ENCODE measurements at regions not wholly inside any gene's neighbourhood (a gene's known extent, or its start where the extent isn't known, plus 50 kb on each side); places are given as distances from the start of the nearest gene placed in this dataset.
"Not testable (repeated sequence)": the region's sequence is repeated elsewhere in the genome, so short reads cannot be mapped to it uniquely, and the experiment has no call there.

- no peaks in the 10 kb centered on the region for H3K4me1 ChIP-seq (ENCODE audit: control insufficient read depth in 1 of 2, insufficient read depth in 2 of 2, low read length in 2 of 2)
- H3K4me3 ChIP-seq (ENCODE audit: low read depth in 1 of 2, low read length in 2 of 2): no peak overlapping the region
- no peaks in the 10 kb centered on the region for H3K27me3 ChIP-seq (ENCODE audit: control insufficient read depth in 1 of 2, insufficient read depth in 2 of 2, low read length in 2 of 2)
- H3K36me3 ChIP-seq (ENCODE audit: control insufficient read depth in 1 of 2, insufficient read depth in 2 of 2, low read length in 2 of 2): no peaks in the 10 kb centered on the region
- H3K9ac ChIP-seq (ENCODE audit: low read depth in 1 of 2, low read length in 2 of 2): no peak overlapping the region
- H3K9me3 ChIP-seq (ENCODE audit: control insufficient read depth in 1 of 2, low read length in 2 of 2): no peaks in the 10 kb centered on the region
- no peak overlapping the region for H3K27ac ChIP-seq (ENCODE audit: low read depth, low read length)
These were observed 573.4 kb downstream of the TSN start for GRCh38 chr2:122328816-122329215.

- Histone ChIP-seq H3K9ac (ENCODE audit: low read depth in 1 of 2, low read length in 2 of 2) (no peak overlapping the region), H3K4me3 (ENCODE audit: low read depth in 1 of 2, low read length in 2 of 2) (no peak overlapping the region), H3K4me1 (ENCODE audit: control insufficient read depth in 1 of 2, insufficient read depth in 2 of 2, low read length in 2 of 2) (no peaks in the 10 kb centered on the region), H3K36me3 (ENCODE audit: control insufficient read depth in 1 of 2, insufficient read depth in 2 of 2, low read length in 2 of 2) (no peaks in the 10 kb centered on the region), H3K27ac (ENCODE audit: low read depth, low read length) (no peak overlapping the region), H3K9me3 (ENCODE audit: control insufficient read depth in 1 of 2, low read length in 2 of 2) (no peaks in the 10 kb centered on the region), H3K27me3 (ENCODE audit: control insufficient read depth in 1 of 2, insufficient read depth in 2 of 2, low read length in 2 of 2) (no peaks in the 10 kb centered on the region)
These were observed 573.8 kb downstream of the TSN start for GRCh38 chr2:122329278-122329677.

GRCh38 chr2:122333932-122334331 lies 578.5 kb downstream of the TSN start:
- no peak overlapping the region for H3K4me3 ChIP-seq (ENCODE audit: low read depth in 1 of 2, low read length in 2 of 2)
- H3K4me1 ChIP-seq (ENCODE audit: control insufficient read depth in 1 of 2, insufficient read depth in 2 of 2, low read length in 2 of 2): no peaks in the 10 kb centered on the region
- no peak overlapping the region for H3K27ac ChIP-seq (ENCODE audit: low read depth, low read length)
- H3K9ac ChIP-seq (ENCODE audit: low read depth in 1 of 2, low read length in 2 of 2): no peak overlapping the region
- no peaks in the 10 kb centered on the region for H3K9me3 ChIP-seq (ENCODE audit: control insufficient read depth in 1 of 2, low read length in 2 of 2)
- no peaks in the 10 kb centered on the region for H3K36me3 ChIP-seq (ENCODE audit: control insufficient read depth in 1 of 2, insufficient read depth in 2 of 2, low read length in 2 of 2)
- no peaks in the 10 kb centered on the region for H3K27me3 ChIP-seq (ENCODE audit: control insufficient read depth in 1 of 2, insufficient read depth in 2 of 2, low read length in 2 of 2)

- Histone ChIP-seq H3K27ac (ENCODE audit: low read depth, low read length) (no peak overlapping the region), H3K9ac (ENCODE audit: low read depth in 1 of 2, low read length in 2 of 2) (no peak overlapping the region), H3K9me3 (ENCODE audit: control insufficient read depth in 1 of 2, low read length in 2 of 2) (no peaks in the 10 kb centered on the region), H3K4me3 (ENCODE audit: low read depth in 1 of 2, low read length in 2 of 2) (no peak overlapping the region), H3K4me1 (ENCODE audit: control insufficient read depth in 1 of 2, insufficient read depth in 2 of 2, low read length in 2 of 2) (no peaks in the 10 kb centered on the region), H3K27me3 (ENCODE audit: control insufficient read depth in 1 of 2, insufficient read depth in 2 of 2, low read length in 2 of 2) (no peaks in the 10 kb centered on the region), H3K36me3 (ENCODE audit: control insufficient read depth in 1 of 2, insufficient read depth in 2 of 2, low read length in 2 of 2) (no peaks in the 10 kb centered on the region)
These were observed 582.5 kb downstream of the TSN start for GRCh38 chr2:122338000-122338399.

GRCh38 chr2:122340246-122340645 lies 584.8 kb downstream of the TSN start:
- Histone ChIP-seq H3K4me3 (ENCODE audit: low read depth in 1 of 2, low read length in 2 of 2) (no peak overlapping the region), H3K27ac (ENCODE audit: low read depth, low read length) (no peak overlapping the region), H3K9ac (ENCODE audit: low read depth in 1 of 2, low read length in 2 of 2) (no peak overlapping the region), H3K4me1 (ENCODE audit: control insufficient read depth in 1 of 2, insufficient read depth in 2 of 2, low read length in 2 of 2) (no peaks in the 10 kb centered on the region), H3K27me3 (ENCODE audit: control insufficient read depth in 1 of 2, insufficient read depth in 2 of 2, low read length in 2 of 2) (no peaks in the 10 kb centered on the region), H3K36me3 (ENCODE audit: control insufficient read depth in 1 of 2, insufficient read depth in 2 of 2, low read length in 2 of 2) (no peaks in the 10 kb centered on the region), H3K9me3 (ENCODE audit: control insufficient read depth in 1 of 2, low read length in 2 of 2) (no peaks in the 10 kb centered on the region)

GRCh38 chr2:122341007-122341406 lies 585.6 kb downstream of the TSN start:
- Histone ChIP-seq H3K36me3 (ENCODE audit: control insufficient read depth in 1 of 2, insufficient read depth in 2 of 2, low read length in 2 of 2) (no peaks in the 10 kb centered on the region), H3K4me1 (ENCODE audit: control insufficient read depth in 1 of 2, insufficient read depth in 2 of 2, low read length in 2 of 2) (no peaks in the 10 kb centered on the region), H3K27ac (ENCODE audit: low read depth, low read length) (no peak overlapping the region), H3K9ac (ENCODE audit: low read depth in 1 of 2, low read length in 2 of 2) (no peak overlapping the region), H3K27me3 (ENCODE audit: control insufficient read depth in 1 of 2, insufficient read depth in 2 of 2, low read length in 2 of 2) (no peaks in the 10 kb centered on the region), H3K4me3 (ENCODE audit: low read depth in 1 of 2, low read length in 2 of 2) (no peak overlapping the region), H3K9me3 (ENCODE audit: control insufficient read depth in 1 of 2, low read length in 2 of 2) (no peaks in the 10 kb centered on the region)

GRCh38 chr2:122352151-122352550 lies 596.7 kb downstream of the TSN start:
- not testable (repeated sequence) for H3K4me1 ChIP-seq (ENCODE audit: control insufficient read depth in 1 of 2, insufficient read depth in 2 of 2, low read length in 2 of 2); H3K4me3 ChIP-seq (ENCODE audit: low read depth in 1 of 2, low read length in 2 of 2); H3K9ac ChIP-seq (ENCODE audit: low read depth in 1 of 2, low read length in 2 of 2); H3K36me3 ChIP-seq (ENCODE audit: control insufficient read depth in 1 of 2, insufficient read depth in 2 of 2, low read length in 2 of 2); H3K9me3 ChIP-seq (ENCODE audit: control insufficient read depth in 1 of 2, low read length in 2 of 2); H3K27ac ChIP-seq (ENCODE audit: low read depth, low read length); H3K27me3 ChIP-seq (ENCODE audit: control insufficient read depth in 1 of 2, insufficient read depth in 2 of 2, low read length in 2 of 2)

- H3K36me3 ChIP-seq (ENCODE audit: control insufficient read depth in 1 of 2, insufficient read depth in 2 of 2, low read length in 2 of 2): no peaks in the 10 kb centered on the region
- no peak overlapping the region for H3K27ac ChIP-seq (ENCODE audit: low read depth, low read length)
- no peak overlapping the region for H3K4me3 ChIP-seq (ENCODE audit: low read depth in 1 of 2, low read length in 2 of 2)
- no peaks in the 10 kb centered on the region for H3K27me3 ChIP-seq (ENCODE audit: control insufficient read depth in 1 of 2, insufficient read depth in 2 of 2, low read length in 2 of 2)
- H3K9me3 ChIP-seq (ENCODE audit: control insufficient read depth in 1 of 2, low read length in 2 of 2): no peaks in the 10 kb centered on the region
- no peak overlapping the region for H3K9ac ChIP-seq (ENCODE audit: low read depth in 1 of 2, low read length in 2 of 2)
- no peaks in the 10 kb centered on the region for H3K4me1 ChIP-seq (ENCODE audit: control insufficient read depth in 1 of 2, insufficient read depth in 2 of 2, low read length in 2 of 2)
These were observed 602.5 kb downstream of the TSN start for GRCh38 chr2:122357998-122358397.

- Histone ChIP-seq H3K27me3 (ENCODE audit: control insufficient read depth in 1 of 2, insufficient read depth in 2 of 2, low read length in 2 of 2) (no peaks in the 10 kb centered on the region), H3K27ac (ENCODE audit: low read depth, low read length) (no peak overlapping the region), H3K36me3 (ENCODE audit: control insufficient read depth in 1 of 2, insufficient read depth in 2 of 2, low read length in 2 of 2) (no peaks in the 10 kb centered on the region), H3K9me3 (ENCODE audit: control insufficient read depth in 1 of 2, low read length in 2 of 2) (no peaks in the 10 kb centered on the region), H3K4me1 (ENCODE audit: control insufficient read depth in 1 of 2, insufficient read depth in 2 of 2, low read length in 2 of 2) (no peaks in the 10 kb centered on the region), H3K9ac (ENCODE audit: low read depth in 1 of 2, low read length in 2 of 2) (no peak overlapping the region), H3K4me3 (ENCODE audit: low read depth in 1 of 2, low read length in 2 of 2) (no peak overlapping the region)
These were observed 603.3 kb downstream of the TSN start for GRCh38 chr2:122358729-122359128.

- Histone ChIP-seq H3K4me1 (ENCODE audit: control insufficient read depth in 1 of 2, insufficient read depth in 2 of 2, low read length in 2 of 2) (no peaks in the 10 kb centered on the region), H3K9ac (ENCODE audit: low read depth in 1 of 2, low read length in 2 of 2) (no peak overlapping the region), H3K4me3 (ENCODE audit: low read depth in 1 of 2, low read length in 2 of 2) (no peak overlapping the region), H3K36me3 (ENCODE audit: control insufficient read depth in 1 of 2, insufficient read depth in 2 of 2, low read length in 2 of 2) (no peaks in the 10 kb centered on the region), H3K27me3 (ENCODE audit: control insufficient read depth in 1 of 2, insufficient read depth in 2 of 2, low read length in 2 of 2) (no peaks in the 10 kb centered on the region), H3K9me3 (ENCODE audit: control insufficient read depth in 1 of 2, low read length in 2 of 2) (no peaks in the 10 kb centered on the region), H3K27ac (ENCODE audit: low read depth, low read length) (no peak overlapping the region)
These were observed 608.4 kb downstream of the TSN start for GRCh38 chr2:122363885-122364284.

GRCh38 chr2:122366427-122366826 lies 611.0 kb downstream of the TSN start:
- Histone ChIP-seq H3K4me3 (ENCODE audit: low read depth in 1 of 2, low read length in 2 of 2) (no peak overlapping the region), H3K9ac (ENCODE audit: low read depth in 1 of 2, low read length in 2 of 2) (no peak overlapping the region), H3K36me3 (ENCODE audit: control insufficient read depth in 1 of 2, insufficient read depth in 2 of 2, low read length in 2 of 2) (no peaks in the 10 kb centered on the region), H3K27ac (ENCODE audit: low read depth, low read length) (no peak overlapping the region), H3K4me1 (ENCODE audit: control insufficient read depth in 1 of 2, insufficient read depth in 2 of 2, low read length in 2 of 2) (no peaks in the 10 kb centered on the region), H3K27me3 (ENCODE audit: control insufficient read depth in 1 of 2, insufficient read depth in 2 of 2, low read length in 2 of 2) (no peaks in the 10 kb centered on the region), H3K9me3 (ENCODE audit: control insufficient read depth in 1 of 2, low read length in 2 of 2) (no peaks in the 10 kb centered on the region)

Measured in duodenal mucosa (tissue), 2 donors.